ENCODE measurements at regions not wholly inside any gene's neighbourhood (a gene's known extent, or its start where the extent isn't known, plus 50 kb on each side); places are given as distances from the start of the nearest gene placed in this dataset.

GRCh38 chr6:121515630-121516265, 80.3 kb downstream of the GJA1 start:
- no peaks in the 10 kb centered on the region for H3K9me3 ChIP-seq (ENCODE audit: control insufficient read depth, insufficient read depth, low read depth, low read length)
- H3K36me3 ChIP-seq (ENCODE audit: control insufficient read depth in 2 of 2, insufficient read depth in 1 of 2, low read length in 2 of 2), result no peaks in the 10 kb centered on the region
- H3K27ac ChIP-seq (ENCODE audit: extremely low read depth, low read depth, low read length), result no peak overlapping the region
- no peaks in the 10 kb centered on the region for H3K4me1 ChIP-seq (ENCODE audit: control insufficient read depth, insufficient read depth, low read length)
- TF ChIP-seq ZNF302 (tag by site-specific recombination; IDR thresholded peaks at IDR 0.05; ENCODE audit: low read depth), result no peak
- TF ChIP-seq ZNF610 (tag by site-specific recombination; IDR thresholded peaks at IDR 0.05; ENCODE audit: borderline replicate concordance), result no peak
- no peak for TF ChIP-seq ZNF169 (tag by site-specific recombination; IDR thresholded peaks at IDR 0.05)
- TF ChIP-seq ZNF785 (tag by site-specific recombination; IDR thresholded peaks at IDR 0.05), result no peak
- TF ChIP-seq ZNF580 (tag by site-specific recombination; IDR thresholded peaks at IDR 0.05), result no peak
- no peak for TF ChIP-seq ZNF146 (tag by site-specific recombination; IDR thresholded peaks at IDR 0.05)
- TF ChIP-seq GLI4 (tag by site-specific recombination; IDR thresholded peaks at IDR 0.05), result no peak
- TF ChIP-seq ZNF626 (tag by site-specific recombination; IDR thresholded peaks at IDR 0.05), result no peak
- POLR2A ChIA-PET, result no interaction called here
- no peak overlapping the region for H3K4me3 ChIP-seq (ENCODE audit: low read depth, low read length)
- CTCF ChIA-PET, result interaction anchor here (0.6 to 0.9 kb wide), 2 partner anchors 17 to 33 kb away, joined by 3 to 4 read pairs; no protein-coding TSS in a partner anchor

GRCh38 chr6:121516331-121516730, 80.9 kb downstream of the GJA1 start:
- no peaks in the 10 kb centered on the region for H3K9me3 ChIP-seq (ENCODE audit: control insufficient read depth, insufficient read depth, low read depth, low read length)
- H3K36me3 ChIP-seq (ENCODE audit: control insufficient read depth in 2 of 2, insufficient read depth in 1 of 2, low read length in 2 of 2), result no peaks in the 10 kb centered on the region
- H3K4me1 ChIP-seq (ENCODE audit: control insufficient read depth, insufficient read depth, low read length), result no peaks in the 10 kb centered on the region
- H3K4me3 ChIP-seq (ENCODE audit: low read depth, low read length), result no peak overlapping the region
- TF ChIP-seq ZNF596 (tag by site-specific recombination; IDR thresholded peaks at IDR 0.05) (no peak), ZNF350 (tag by site-specific recombination; IDR thresholded peaks at IDR 0.05) (no peak), ATF2 (tag by site-specific recombination; IDR thresholded peaks at IDR 0.05; ENCODE audit: low read depth) (no peak), ZNF354C (tag by site-specific recombination; IDR thresholded peaks at IDR 0.05; ENCODE audit: borderline replicate concordance, low read depth) (no peak), ZNF513 (tag by site-specific recombination; IDR thresholded peaks at IDR 0.05) (no peak), PRDM10 (tag by site-specific recombination; IDR thresholded peaks at IDR 0.05) (no peak)
- ChIA-PET POLR2A (no interaction called here), CTCF (no interaction called here)
- no peak overlapping the region for H3K27ac ChIP-seq (ENCODE audit: extremely low read depth, low read depth, low read length)
